Ectodermal cell (in vitro differentiated cells): ENCODE measurements at regions not wholly inside any gene's neighbourhood (a gene's known extent, or its start where the extent isn't known, plus 50 kb on each side); places are given as distances from the start of the nearest gene placed in this dataset.

ENCODE experiments used
- H3K27ac ChIP-seq: 2 replicates; pipeline ENCODE4 v1.7.0; 2013; ENCODE audit warnings: mild to moderate bottlenecking, low read depth, low read length; ENCODE audit not compliant: insufficient read depth, poor library complexity, severe bottlenecking
- H3K27me3 ChIP-seq: 2 replicates; pipeline ENCODE4 v1.7.0; 2013; ENCODE audit warnings: mild to moderate bottlenecking, low read length; ENCODE audit not compliant: insufficient read depth, control insufficient read depth, poor library complexity, severe bottlenecking
- H3K36me3 ChIP-seq: one replicate; pipeline ENCODE4 v1.7.0; 2013; ENCODE audit warnings: low read length; ENCODE audit not compliant: control insufficient read depth, insufficient read depth
- H3K4me1 ChIP-seq: one replicate; pipeline ENCODE4 v1.7.0; 2013; ENCODE audit warnings: low read length; ENCODE audit not compliant: control insufficient read depth, insufficient read depth
- H3K4me3 ChIP-seq: 2 replicates; pipeline ENCODE4 v1.7.0; 2013; ENCODE audit warnings: low read depth, low read length, control low read depth; ENCODE audit not compliant: insufficient read depth
- H3K9me3 ChIP-seq: 2 replicates; pipeline ENCODE4 v1.7.0; 2013; ENCODE audit warnings: mild to moderate bottlenecking, low read length, moderate library complexity; ENCODE audit not compliant: control insufficient read depth
- WGBS, 2 experiments: methylation state at CpG; one replicate each; pipeline ENCODE4 v1.1.7; 2013; ENCODE audit warnings: missing lambda C conversion rate in 2 of 2; 5-methylcytosine and 5-hydroxymethylcytosine counted together

DNA sequence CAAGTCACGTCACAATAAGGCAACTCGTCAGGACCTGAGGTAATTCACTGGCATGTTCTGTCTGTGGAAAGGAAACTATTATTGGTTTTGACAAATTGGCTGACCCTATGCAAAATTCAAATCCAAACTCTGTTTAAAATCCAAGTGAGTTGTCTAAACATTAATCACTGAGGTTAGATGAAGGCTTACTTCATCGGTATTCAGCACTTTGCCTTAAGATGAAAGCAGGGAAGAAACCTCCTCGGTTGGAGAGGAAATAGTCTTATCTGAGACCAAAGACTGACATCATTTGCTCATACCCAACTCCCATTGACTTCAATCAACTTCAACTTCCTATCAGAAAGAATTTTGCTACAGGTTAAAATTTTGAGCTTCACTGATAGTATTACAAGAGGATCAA lies 355.1 kb upstream of the MBL2 start:
- H3K9me3 ChIP-seq = no peaks in the 10 kb centered on the region
- no peaks in the 10 kb centered on the region for H3K4me1 ChIP-seq
- no peak overlapping the region for H3K4me3 ChIP-seq
- WGBS, 2 experiments = 91% methylated on average over 4 of the region's 4 CpGs
- H3K27me3 ChIP-seq = no peaks in the 10 kb centered on the region
- no peaks in the 10 kb centered on the region for H3K36me3 ChIP-seq
- no peak overlapping the region for H3K27ac ChIP-seq

DNA sequence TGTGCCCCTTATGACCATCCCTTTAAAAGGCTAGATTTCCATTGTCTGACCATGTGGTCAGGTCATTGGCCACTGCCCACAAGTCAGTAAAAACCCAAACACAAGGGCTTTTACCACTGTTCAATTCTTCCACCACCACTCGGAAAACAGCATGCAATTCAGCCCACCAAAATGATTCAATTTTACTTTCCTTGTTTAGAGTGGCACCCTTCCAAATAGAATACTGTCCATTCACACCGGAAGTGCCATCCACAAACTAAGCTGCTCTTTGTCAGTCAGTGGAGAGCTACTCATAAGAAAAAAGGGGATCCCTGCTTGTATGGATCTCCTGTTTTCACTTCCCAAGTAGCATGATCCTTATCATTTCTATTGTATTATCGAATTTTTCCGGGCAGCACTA lies 350.7 kb upstream of the MBL2 start:
- H3K36me3 ChIP-seq = no peaks in the 10 kb centered on the region

DNA sequence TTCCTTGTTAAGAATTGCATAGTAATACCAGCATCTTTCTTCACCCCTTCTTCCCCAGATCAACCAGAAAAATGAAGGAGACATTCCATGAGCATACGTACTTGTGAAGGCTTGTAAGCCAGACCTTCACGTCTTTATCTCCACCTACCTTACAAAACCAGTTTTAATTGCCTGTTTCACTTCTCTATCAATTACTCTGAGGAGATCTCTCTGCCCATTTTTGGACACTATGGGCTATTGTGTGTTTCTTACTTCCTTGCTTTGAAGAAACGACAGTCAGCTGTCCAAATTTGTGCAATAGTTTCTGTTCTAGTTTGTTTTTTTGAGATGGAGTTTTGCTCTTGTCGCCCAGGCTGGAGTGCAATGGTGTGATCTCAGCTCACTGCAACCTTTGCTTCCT lies 349.7 kb upstream of the MBL2 start:
- 94 to 97% methylated on average over 4 of the region's 4 CpGs for WGBS, 2 experiments
- no peaks in the 10 kb centered on the region for H3K36me3 ChIP-seq

More for the DNA sequence above, 350.7 kb upstream of the MBL2 start:
- no peaks in the 10 kb centered on the region for H3K27me3 ChIP-seq
- H3K4me1 ChIP-seq = no peaks in the 10 kb centered on the region
- H3K9me3 ChIP-seq = no peaks in the 10 kb centered on the region
- no peak overlapping the region for H3K27ac ChIP-seq
- H3K4me3 ChIP-seq = no peak overlapping the region
- 69 to 73% methylated on average over 4 of the region's 4 CpGs for WGBS, 2 experiments

DNA sequence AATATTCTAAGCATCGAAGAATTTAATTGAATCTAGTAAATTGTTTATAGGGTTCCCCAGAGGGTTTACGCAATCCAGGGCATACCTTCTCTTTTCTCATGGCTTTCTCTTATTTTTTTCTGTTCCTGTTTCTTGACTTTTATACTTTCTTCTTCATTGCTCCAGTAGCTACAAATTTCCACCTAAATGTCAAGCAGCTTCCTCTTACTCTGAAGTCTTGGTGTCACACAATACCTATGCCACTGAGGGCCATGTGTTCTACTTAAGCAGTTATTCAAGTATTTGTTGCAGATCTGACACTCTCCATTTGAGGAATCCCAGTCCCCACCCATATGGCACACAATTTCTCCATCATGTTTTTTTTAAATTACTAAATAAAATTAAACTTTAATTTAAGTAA lies 343.1 kb upstream of the MBL2 start:
- 95% methylated on average over 2 of the region's 2 CpGs for WGBS, 2 experiments
- Histone ChIP-seq H3K4me1 (no peaks in the 10 kb centered on the region), H3K9me3 (no peaks in the 10 kb centered on the region), H3K27me3 (no peaks in the 10 kb centered on the region), H3K4me3 (no peak overlapping the region), H3K27ac (no peak overlapping the region), H3K36me3 (no peaks in the 10 kb centered on the region)

More for the DNA sequence above, 349.7 kb upstream of the MBL2 start:
- H3K4me3 ChIP-seq = no peak overlapping the region
- no peaks in the 10 kb centered on the region for H3K9me3 ChIP-seq
- H3K4me1 ChIP-seq = no peaks in the 10 kb centered on the region
- H3K27ac ChIP-seq = no peak overlapping the region
- H3K27me3 ChIP-seq = no peaks in the 10 kb centered on the region

DNA sequence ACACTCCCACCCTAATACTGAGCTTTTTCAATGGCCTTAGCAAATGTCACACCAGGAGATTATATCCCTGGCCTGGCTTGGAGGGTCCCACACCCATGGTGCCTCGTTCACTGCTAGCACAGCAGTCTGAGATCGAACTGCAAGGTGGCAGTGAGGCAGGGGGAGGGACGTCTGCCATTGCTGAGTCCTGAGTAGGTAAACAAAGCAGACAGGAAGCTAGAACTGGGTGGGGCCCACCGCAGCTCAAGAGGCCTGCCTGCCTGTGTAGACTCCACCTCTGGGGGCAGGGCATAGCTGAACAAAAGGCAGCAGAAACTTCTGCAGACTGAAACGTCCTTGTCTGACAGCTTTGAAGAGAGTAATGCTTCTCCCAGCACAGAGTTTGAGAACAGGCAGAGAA lies 338.9 kb upstream of the MBL2 start:
- WGBS, 2 experiments = 91 to 93% methylated on average over 5 of the region's 5 CpGs
- Histone ChIP-seq H3K27me3 (no peaks in the 10 kb centered on the region), H3K27ac (no peak overlapping the region), H3K4me3 (no peak overlapping the region), H3K36me3 (no peaks in the 10 kb centered on the region), H3K9me3 (no peaks in the 10 kb centered on the region), H3K4me1 (no peaks in the 10 kb centered on the region)

DNA sequence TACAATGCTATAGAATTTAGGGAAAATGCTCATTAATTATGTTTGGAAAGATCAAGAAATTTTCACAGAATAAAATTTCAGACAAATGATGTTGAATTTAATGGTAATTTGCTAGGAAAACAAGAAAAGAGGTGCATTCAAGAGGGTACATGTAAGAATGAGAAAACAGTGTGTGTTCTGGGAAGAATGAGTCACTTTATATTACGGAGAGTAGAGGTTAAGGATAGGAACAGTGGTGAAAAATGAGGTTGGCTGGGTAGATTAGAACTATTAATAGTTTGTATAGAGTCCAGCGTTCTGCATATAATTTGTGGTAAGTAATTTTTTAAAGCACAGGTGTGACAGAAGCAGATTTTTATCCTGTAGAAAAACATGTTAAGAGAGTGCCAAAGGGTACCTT lies 336.7 kb upstream of the MBL2 start:
- H3K27ac ChIP-seq = no peak overlapping the region
- H3K4me3 ChIP-seq = no peak overlapping the region
- no peaks in the 10 kb centered on the region for H3K36me3 ChIP-seq
- H3K9me3 ChIP-seq = no peaks in the 10 kb centered on the region
- H3K4me1 ChIP-seq = no peaks in the 10 kb centered on the region
- 91 to 94% methylated on average over 2 of the region's 2 CpGs for WGBS, 2 experiments
- H3K27me3 ChIP-seq = no peaks in the 10 kb centered on the region

DNA sequence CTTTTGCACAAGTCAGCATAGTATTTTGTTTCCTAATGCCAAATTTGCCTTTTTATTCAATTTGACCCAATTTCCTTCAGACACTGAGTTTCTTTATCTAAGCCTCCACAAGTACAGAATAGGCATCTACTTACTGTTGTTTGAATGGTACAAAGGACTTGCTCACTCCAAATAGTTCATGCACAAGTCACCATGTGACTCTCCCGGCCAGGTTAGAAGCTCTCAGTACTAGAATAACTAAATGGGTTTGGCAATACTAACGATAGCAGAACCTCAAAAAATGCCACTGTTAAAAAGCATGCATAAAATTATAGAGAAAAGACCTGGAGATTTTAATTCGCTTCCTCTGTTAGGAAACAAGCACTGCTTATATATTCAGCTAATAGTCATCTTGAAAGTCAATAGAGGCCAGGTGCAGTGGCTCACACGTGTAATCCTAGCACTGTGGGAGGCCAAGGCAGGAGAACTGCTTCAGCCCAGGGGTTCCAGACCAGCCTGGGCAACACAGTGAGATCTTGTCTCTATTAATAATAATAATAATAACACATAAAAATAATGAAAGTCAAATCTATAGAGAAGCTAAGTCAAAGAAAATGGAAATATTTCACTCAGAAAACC lies 335.8 kb upstream of the MBL2 start:
- H3K36me3 ChIP-seq = no peaks in the 10 kb centered on the region
- no peaks in the 10 kb centered on the region for H3K4me1 ChIP-seq
- no peak overlapping the region for H3K27ac ChIP-seq
- H3K27me3 ChIP-seq = no peaks in the 10 kb centered on the region
- WGBS, 2 experiments = 68 to 73% methylated on average over 3 to 4 of the region's 4 CpGs
- H3K4me3 ChIP-seq = no peak overlapping the region
- H3K9me3 ChIP-seq = no peaks in the 10 kb centered on the region

DNA sequence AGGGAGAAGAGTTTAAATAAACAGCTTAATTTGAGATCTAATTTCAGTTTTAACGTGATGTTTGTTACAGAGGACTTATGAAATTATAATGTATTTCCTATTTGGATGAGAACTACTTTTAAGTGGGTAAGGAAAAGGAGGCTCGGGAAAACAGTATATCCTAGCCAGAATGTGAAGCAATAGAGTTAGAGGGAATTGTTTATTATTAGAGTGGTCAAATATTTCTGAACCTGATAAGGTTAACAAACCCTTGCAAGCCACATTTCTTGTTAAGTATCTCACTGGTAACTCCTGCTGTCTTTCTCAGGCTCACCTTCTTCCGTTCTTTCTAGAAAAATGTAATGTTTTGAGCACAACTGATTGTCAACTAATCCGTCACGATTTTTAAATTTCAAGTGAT lies 335.1 kb upstream of the MBL2 start:
- no peaks in the 10 kb centered on the region for H3K27me3 ChIP-seq
- H3K4me1 ChIP-seq = no peaks in the 10 kb centered on the region
- no peaks in the 10 kb centered on the region for H3K36me3 ChIP-seq
- WGBS, 2 experiments = 96 to 97% methylated on average over 3 to 5 of the region's 5 CpGs
- H3K4me3 ChIP-seq = no peak overlapping the region
- H3K9me3 ChIP-seq = no peaks in the 10 kb centered on the region
- H3K27ac ChIP-seq = no peak overlapping the region

DNA sequence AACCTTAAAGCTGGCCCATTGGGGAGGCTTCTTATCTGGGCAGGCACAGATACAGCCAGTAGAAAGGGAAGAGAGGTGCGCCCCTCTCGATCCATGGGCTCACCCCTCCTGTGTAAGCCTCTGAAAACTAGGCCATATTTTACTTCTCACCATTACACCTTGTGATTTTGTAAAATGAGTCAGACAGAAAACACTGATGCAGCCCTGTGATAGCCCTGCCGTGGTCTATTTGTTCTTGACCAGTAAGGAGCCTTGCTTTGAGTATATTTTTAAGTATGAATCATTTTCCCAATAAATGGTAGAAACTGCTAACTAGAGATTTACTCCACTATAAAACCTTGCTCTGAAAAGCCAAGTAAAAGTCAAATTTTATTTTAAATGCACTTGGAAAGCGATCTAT lies 329.8 kb upstream of the MBL2 start:
- Histone ChIP-seq H3K9me3 (no peaks in the 10 kb centered on the region), H3K4me3 (no peak overlapping the region), H3K27ac (no peak overlapping the region), H3K4me1 (no peaks in the 10 kb centered on the region), H3K27me3 (no peaks in the 10 kb centered on the region), H3K36me3 (no peaks in the 10 kb centered on the region)
- WGBS, 2 experiments = 93 to 100% methylated on average over 2 to 3 of the region's 4 CpGs

DNA sequence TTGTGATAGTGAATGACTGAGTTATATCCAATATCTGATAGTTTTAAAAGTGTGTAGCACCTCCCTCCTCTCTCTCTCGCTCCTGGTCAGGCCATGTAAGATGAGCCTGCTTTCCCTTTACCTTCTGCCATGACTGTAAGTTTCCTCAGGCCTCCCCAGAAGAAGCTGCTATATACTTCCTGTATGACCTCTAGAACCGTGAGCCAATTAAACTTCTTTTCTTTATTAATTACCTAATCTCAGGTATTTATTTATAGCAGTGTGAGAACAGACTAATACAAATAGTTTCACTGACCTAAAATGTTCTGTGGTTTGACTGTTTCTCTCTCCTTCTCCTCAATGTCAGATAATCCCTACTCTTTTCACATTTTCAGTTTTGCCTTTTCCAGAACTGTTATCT lies 321.3 kb upstream of the MBL2 start:
- 84 to 94% methylated on average over 1 to 2 of the region's 2 CpGs for WGBS, 2 experiments

DNA sequence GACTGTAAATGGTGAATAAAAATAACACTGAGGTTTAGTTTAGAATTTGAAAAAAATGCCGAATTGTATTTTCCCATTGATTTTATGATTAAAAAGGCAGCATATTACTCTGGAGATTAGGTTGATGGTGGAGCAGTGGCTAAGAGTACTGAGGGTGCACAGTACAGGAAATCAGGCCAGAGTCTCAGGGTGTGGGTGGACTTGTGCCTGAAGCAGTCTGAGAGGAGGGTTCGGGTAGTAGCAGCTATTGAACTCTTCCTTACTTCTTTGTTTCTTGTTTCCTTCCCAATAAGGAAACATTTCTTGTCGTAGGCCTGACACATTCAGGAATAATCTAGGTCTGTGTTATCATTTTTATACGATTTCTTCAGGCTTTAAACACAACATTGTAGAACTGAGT lies 319.0 kb upstream of the MBL2 start:
- Histone ChIP-seq H3K4me3 (no peak overlapping the region), H3K9me3 (no peaks in the 10 kb centered on the region), H3K4me1 (no peaks in the 10 kb centered on the region), H3K27ac (no peak overlapping the region), H3K36me3 (no peaks in the 10 kb centered on the region), H3K27me3 (no peaks in the 10 kb centered on the region)
- 86 to 90% methylated on average over 4 of the region's 4 CpGs for WGBS, 2 experiments

More for the DNA sequence above, 321.3 kb upstream of the MBL2 start:
- Histone ChIP-seq H3K4me1 (no peaks in the 10 kb centered on the region), H3K27me3 (no peaks in the 10 kb centered on the region), H3K36me3 (no peaks in the 10 kb centered on the region), H3K9me3 (no peaks in the 10 kb centered on the region), H3K4me3 (no peak overlapping the region), H3K27ac (no peak overlapping the region)
